RWPE2 (cell line): ENCODE measurements at regions not wholly inside any gene's neighbourhood (a gene's known extent, or its start where the extent isn't known, plus 50 kb on each side); places are given as distances from the start of the nearest gene placed in this dataset.
"Not testable (repeated sequence)": the region's sequence is repeated elsewhere in the genome, so short reads cannot be mapped to it uniquely, and the experiment has no call there.

Experiments
- ATAC-seq: fragments of 200-7000 bp; cut with Tn5 transposase; 3 replicates; pipeline ENCODE4 v1.9.1; 2021; ENCODE audit warnings: low read depth
- DNase-seq: peaks from one replicate; pipeline ENCODE4 v3.0.0-alpha.2; 2020; ENCODE audit warnings: low spot score
- H3K27ac ChIP-seq: fragments of 450-650 bp; 2 replicates; pipeline ENCODE4 v1.5.1; 2017; ENCODE audit warnings: mild to moderate bottlenecking; ENCODE audit not compliant: poor library complexity, severe bottlenecking
- H3K27me3 ChIP-seq: fragments of 250-450 bp; sonication (Bioruptor Pico); 2 replicates; pipeline ENCODE4 v1.5.1; 2021; ENCODE audit warnings: mild to moderate bottlenecking, moderate library complexity; ENCODE audit not compliant: insufficient read depth, poor library complexity, severe bottlenecking
- H3K36me3 ChIP-seq: fragments of 250-450 bp; sonication (Bioruptor Pico); 2 replicates; pipeline ENCODE4 v1.5.1; 2020; ENCODE audit warnings: low read depth, mild to moderate bottlenecking, moderate library complexity
- H3K4me1 ChIP-seq: fragments of 250-450 bp; sonication (Bioruptor Pico); 2 replicates; pipeline ENCODE4 v1.5.1; 2021; ENCODE audit warnings: mild to moderate bottlenecking, moderate library complexity; ENCODE audit not compliant: insufficient read depth, poor library complexity, severe bottlenecking
- H3K4me3 ChIP-seq: fragments of 250-450 bp; sonication (Bioruptor Pico); 2 replicates; pipeline ENCODE4 v1.5.1; 2021; ENCODE audit warnings: mild to moderate bottlenecking, moderate library complexity; ENCODE audit not compliant: severe bottlenecking
- H3K9me3 ChIP-seq: fragments of 250-450 bp; sonication (Bioruptor Pico); 2 replicates; pipeline ENCODE4 v1.5.1; 2021; ENCODE audit warnings: mild to moderate bottlenecking, moderate library complexity; ENCODE audit not compliant: severe bottlenecking
- CTCF ChIP-seq: fragments of 450-650 bp; IDR thresholded peaks from one replicate; pipeline ENCODE4 v1.5.1; 2017; ENCODE audit warnings: mild to moderate bottlenecking, moderate library complexity; ENCODE audit not compliant: poor library complexity, severe bottlenecking

GRCh38 chr5:23440703-23441102 is 66.7 kb upstream of the PRDM9 start:
- H3K9me3 ChIP-seq, result no peaks in the 10 kb centered on the region
- no peak overlapping the region for H3K27ac ChIP-seq
- no peaks in the 10 kb centered on the region for H3K27me3 ChIP-seq
- H3K4me3 ChIP-seq, result no peak overlapping the region
- peak; percentile 28; the same call in 2 of the 3 replicates for ATAC-seq
- DNase-seq, result no peak
- no peaks in the 10 kb centered on the region for H3K36me3 ChIP-seq
- TF ChIP-seq CTCF, result no peak
- peaks cover 8% of the 10 kb centered on the region for H3K4me1 ChIP-seq

GRCh38 chr5:23437011-23437410 is 70.4 kb upstream of the PRDM9 start:
- Histone ChIP-seq H3K27ac (no peak overlapping the region), H3K9me3 (no peaks in the 10 kb centered on the region), H3K36me3 (no peaks in the 10 kb centered on the region), H3K27me3 (no peaks in the 10 kb centered on the region), H3K4me3 (no peak overlapping the region), H3K4me1 (no peaks in the 10 kb centered on the region)
- ATAC-seq, result no peak
- TF ChIP-seq CTCF, result no peak
- DNase-seq, result no peak

- no peak for TF ChIP-seq CTCF
- no peaks in the 10 kb centered on the region for H3K4me1 ChIP-seq
- H3K9me3 ChIP-seq, result no peaks in the 10 kb centered on the region
- H3K27me3 ChIP-seq, result no peaks in the 10 kb centered on the region
- H3K27ac ChIP-seq, result no peak overlapping the region
- ATAC-seq (no peak), DNase-seq (no peak)
- H3K4me3 ChIP-seq, result no peak overlapping the region
- H3K36me3 ChIP-seq, result no peaks in the 10 kb centered on the region
These were observed 73.7 kb upstream of the PRDM9 start for GRCh38 chr5:23433534-23434315.

GRCh38 chr5:23428705-23429104 is 78.7 kb upstream of the PRDM9 start:
- H3K27me3 ChIP-seq, result no peaks in the 10 kb centered on the region
- H3K36me3 ChIP-seq, result no peaks in the 10 kb centered on the region
- no peak for TF ChIP-seq CTCF
- peaks cover 6% of the 10 kb centered on the region for H3K4me1 ChIP-seq
- no peak overlapping the region for H3K27ac ChIP-seq
- no peaks in the 10 kb centered on the region for H3K9me3 ChIP-seq
- H3K4me3 ChIP-seq, result no peak overlapping the region
- no peak for DNase-seq
- ATAC-seq, result no peak

- H3K4me1 ChIP-seq, DNase-seq: not testable (repeated sequence)
These were observed 87.2 kb upstream of the PRDM9 start for GRCh38 chr5:23420214-23420613.

More at GRCh38 chr5:23420214-23420613, 87.2 kb upstream of the PRDM9 start:
- H3K36me3 ChIP-seq, H3K27ac ChIP-seq, H3K27me3 ChIP-seq, H3K4me3 ChIP-seq, H3K9me3 ChIP-seq, ATAC-seq: not testable (repeated sequence)
